DOHH2 (cell line): ENCODE measurements at regions not wholly inside any gene's neighbourhood (a gene's known extent, or its start where the extent isn't known, plus 50 kb on each side); places are given as distances from the start of the nearest gene placed in this dataset.

Experiments
- H3F3A ChIP-seq: fragments of 200-600 bp; sonication (generic), shearing (Covaris generic); 2 replicates; pipeline ENCODE4 v1.6.0; 2016; ENCODE audit warnings: antibody characterized with exemption, mild to moderate bottlenecking; ENCODE audit not compliant: control insufficient read depth, insufficient read depth
- H3K27ac ChIP-seq: fragments of 200-600 bp; sonication (generic); 2 replicates; pipeline ENCODE4 v1.5.1; 2014; ENCODE audit warnings: low read depth, mild to moderate bottlenecking, low read length, moderate library complexity
- H3K27me3 ChIP-seq: fragments of 200-600 bp; sonication (generic); 2 replicates; pipeline ENCODE4 v1.6.1; 2014; ENCODE audit warnings: mild to moderate bottlenecking, low read length, mixed read lengths; ENCODE audit not compliant: control insufficient read depth
- H3K36me3 ChIP-seq: fragments of 200-600 bp; sonication (generic); 2 replicates; pipeline ENCODE4 v1.6.1; 2014; ENCODE audit warnings: mild to moderate bottlenecking, low read length, moderate library complexity, mixed read lengths; ENCODE audit not compliant: control insufficient read depth
- H3K4me1 ChIP-seq: fragments of 200-600 bp; sonication (generic); 2 replicates; pipeline ENCODE4 v1.6.1; 2014; ENCODE audit warnings: mild to moderate bottlenecking, low read length, mixed read lengths; ENCODE audit not compliant: control insufficient read depth
- H3K4me2 ChIP-seq: fragments of 200-600 bp; sonication (generic); 2 replicates; pipeline ENCODE4 v1.6.0; 2014; ENCODE audit warnings: mild to moderate bottlenecking, low read length, moderate library complexity
- H3K4me3 ChIP-seq: fragments of 200-600 bp; sonication (generic); 2 replicates; pipeline ENCODE4 v1.5.1; 2014; ENCODE audit warnings: mild to moderate bottlenecking, low read length, mixed read lengths
- H3K79me2 ChIP-seq: fragments of 200-600 bp; sonication (generic); 2 replicates; pipeline ENCODE4 v1.6.1; 2014; ENCODE audit warnings: mild to moderate bottlenecking, low read length, mixed read lengths; ENCODE audit not compliant: control insufficient read depth
- H3K9me2 ChIP-seq: fragments of 200-600 bp; sonication (generic); replicated peaks from 2 replicates; pipeline ENCODE4 v1.6.1; 2014; ENCODE audit warnings: mild to moderate bottlenecking, low read length, mixed read lengths; ENCODE audit not compliant: control insufficient read depth
- H3K9me3 ChIP-seq: fragments of 200-600 bp; sonication (generic); 2 replicates; pipeline ENCODE4 v1.6.1; 2014; ENCODE audit warnings: antibody characterized with exemption, low read length, mixed read lengths; ENCODE audit not compliant: control insufficient read depth, insufficient read depth
- H4K20me1 ChIP-seq: fragments of 200-600 bp; sonication (generic); 2 replicates; pipeline ENCODE4 v1.6.0; 2014; ENCODE audit warnings: low read depth, mild to moderate bottlenecking, antibody characterized with exemption, low read length, moderate library complexity; ENCODE audit not compliant: control insufficient read depth, insufficient read depth
- EZH2phosphoT487 ChIP-seq: fragments of 200-600 bp; sonication (generic); IDR thresholded peaks from 2 replicates; pipeline ENCODE4 v1.6.1; 2017; ENCODE audit warnings: borderline replicate concordance, mild to moderate bottlenecking, antibody characterized with exemption, low read length, moderate library complexity, mixed read lengths
- TF ChIP-seq, protein P1 (sequence below): fragments of 200-600 bp; sonication (generic); IDR thresholded peaks from one replicate; pipeline ENCODE4 v1.5.1; 2014; ENCODE audit warnings: antibody characterized with exemption, mild to moderate bottlenecking, low read depth, low read length; ENCODE audit not compliant: poor library complexity, severe bottlenecking

DNA sequence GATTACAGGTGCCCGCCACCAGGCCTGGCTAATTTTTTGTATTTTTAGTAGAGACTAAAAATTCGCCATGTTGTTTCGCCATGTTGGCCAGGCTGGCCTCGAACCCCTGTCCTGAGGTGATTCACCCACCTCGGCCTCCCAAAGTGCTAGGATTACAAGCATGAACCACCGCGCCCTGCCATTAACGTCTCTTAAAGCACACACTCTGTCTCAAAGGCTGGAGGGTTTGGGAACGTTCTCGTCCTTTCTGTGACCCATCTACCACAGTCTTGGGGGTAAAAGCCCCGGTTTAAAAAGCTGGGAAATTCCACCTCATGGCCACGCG, 57.8 kb upstream of the ARID1B start:
- H3K79me2 ChIP-seq, result no peaks in the 10 kb centered on the region
- H3K4me1 ChIP-seq, result peaks cover 43% of the 10 kb centered on the region
- no peak for TF ChIP-seq EZH2phosphoT487
- TF ChIP-seq, protein P1, sequence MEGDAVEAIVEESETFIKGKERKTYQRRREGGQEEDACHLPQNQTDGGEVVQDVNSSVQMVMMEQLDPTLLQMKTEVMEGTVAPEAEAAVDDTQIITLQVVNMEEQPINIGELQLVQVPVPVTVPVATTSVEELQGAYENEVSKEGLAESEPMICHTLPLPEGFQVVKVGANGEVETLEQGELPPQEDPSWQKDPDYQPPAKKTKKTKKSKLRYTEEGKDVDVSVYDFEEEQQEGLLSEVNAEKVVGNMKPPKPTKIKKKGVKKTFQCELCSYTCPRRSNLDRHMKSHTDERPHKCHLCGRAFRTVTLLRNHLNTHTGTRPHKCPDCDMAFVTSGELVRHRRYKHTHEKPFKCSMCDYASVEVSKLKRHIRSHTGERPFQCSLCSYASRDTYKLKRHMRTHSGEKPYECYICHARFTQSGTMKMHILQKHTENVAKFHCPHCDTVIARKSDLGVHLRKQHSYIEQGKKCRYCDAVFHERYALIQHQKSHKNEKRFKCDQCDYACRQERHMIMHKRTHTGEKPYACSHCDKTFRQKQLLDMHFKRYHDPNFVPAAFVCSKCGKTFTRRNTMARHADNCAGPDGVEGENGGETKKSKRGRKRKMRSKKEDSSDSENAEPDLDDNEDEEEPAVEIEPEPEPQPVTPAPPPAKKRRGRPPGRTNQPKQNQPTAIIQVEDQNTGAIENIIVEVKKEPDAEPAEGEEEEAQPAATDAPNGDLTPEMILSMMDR, result no peak
- no peaks in the 10 kb centered on the region for H3K27me3 ChIP-seq
- no peaks in the 10 kb centered on the region for H4K20me1 ChIP-seq
- H3K27ac ChIP-seq, result peak overlapping the region; percentile 85
- no peaks in the 10 kb centered on the region for H3K9me2 ChIP-seq
- H3K36me3 ChIP-seq, result no peaks in the 10 kb centered on the region
- peak overlapping the region; percentile 59 for H3K4me2 ChIP-seq
- peaks cover 14% of the 10 kb centered on the region for H3F3A ChIP-seq
- H3K9me3 ChIP-seq, result no peaks in the 10 kb centered on the region
- peak overlapping the region; percentile 54 for H3K4me3 ChIP-seq

- Histone ChIP-seq H3K4me3 (no peak overlapping the region), H3K9me2 (no peaks in the 10 kb centered on the region), H3K27me3 (no peaks in the 10 kb centered on the region), H4K20me1 (no peaks in the 10 kb centered on the region), H3K36me3 (no peaks in the 10 kb centered on the region), H3K4me2 (peak overlapping the region; percentile 59; the same call in 1 of the 2 replicates), H3K4me1 (peaks cover 44% of the 10 kb centered on the region), H3F3A (peaks cover 14% of the 10 kb centered on the region), H3K79me2 (no peaks in the 10 kb centered on the region), H3K27ac (no peak overlapping the region), H3K9me3 (no peaks in the 10 kb centered on the region)
- TF ChIP-seq, protein P1, result no peak
- no peak for TF ChIP-seq EZH2phosphoT487
These were observed 58.4 kb upstream of the ARID1B start for GRCh38 chr6:156718647-156719394.

GRCh38 chr6:156717542-156717941, 59.6 kb upstream of the ARID1B start:
- Histone ChIP-seq H3K27ac (no peak overlapping the region), H3K4me3 (no peak overlapping the region), H3K9me3 (no peaks in the 10 kb centered on the region), H3F3A (peaks cover 14% of the 10 kb centered on the region), H3K9me2 (no peaks in the 10 kb centered on the region), H3K4me2 (no peak overlapping the region), H3K36me3 (no peaks in the 10 kb centered on the region), H4K20me1 (no peaks in the 10 kb centered on the region), H3K4me1 (peaks cover 47% of the 10 kb centered on the region), H3K79me2 (no peaks in the 10 kb centered on the region), H3K27me3 (no peaks in the 10 kb centered on the region)
- TF ChIP-seq, protein P1, result no peak
- no peak for TF ChIP-seq EZH2phosphoT487
